ENCODE measurements at regions not wholly inside any gene's neighbourhood (a gene's known extent, or its start where the extent isn't known, plus 50 kb on each side); places are given as distances from the start of the nearest gene placed in this dataset.

- H3K36me3 Mint-ChIP-seq = no peaks in the 10 kb centered on the region
- H3K4me3 Mint-ChIP-seq = no peak overlapping the region
- ATAC-seq (ENCODE audit: low read depth in 2 of 2) = no peak
- peaks cover 18% of the 10 kb centered on the region for H3K27me3 Mint-ChIP-seq
- H3K27me3 ChIP-seq (ENCODE audit: control insufficient read depth, insufficient read depth, low read length) = no peaks in the 10 kb centered on the region
- no peaks in the 10 kb centered on the region for H3K36me3 ChIP-seq (ENCODE audit: control insufficient read depth, insufficient read depth, low read length)
- H3K9me3 ChIP-seq (ENCODE audit: control insufficient read depth in 2 of 2, low read length in 2 of 2) = no peaks in the 10 kb centered on the region
- peaks cover 0 to 1% (median 0%) of the 10 kb centered on the region in 7 donors for H3K9me3 Mint-ChIP-seq
- no peaks in the 10 kb centered on the region for H3K4me1 ChIP-seq (ENCODE audit: control insufficient read depth, insufficient read depth, low read length, poor library complexity, severe bottlenecking)
- DNase-seq = no peak
- no peak overlapping the region for H3K27ac ChIP-seq (ENCODE audit: insufficient read depth, low read length, poor library complexity, severe bottlenecking)
- H3K4me1 Mint-ChIP-seq = no peaks in the 10 kb centered on the region
- no peak overlapping the region for H3K27ac Mint-ChIP-seq
- H3K4me3 ChIP-seq (ENCODE audit: low read depth, low read length) = no peak overlapping the region
Measured at GRCh38 chr18:26667046-26667445, 118.7 kb upstream of the KCTD1 start.

- H3K27ac Mint-ChIP-seq = no peak overlapping the region
- H3K4me3 Mint-ChIP-seq = no peak overlapping the region
- Histone ChIP-seq H3K27me3 (ENCODE audit: control insufficient read depth, insufficient read depth, low read length) (peaks cover 10% of the 10 kb centered on the region), H3K9me3 (ENCODE audit: control insufficient read depth in 2 of 2, low read length in 2 of 2) (no peaks in the 10 kb centered on the region), H3K4me1 (ENCODE audit: control insufficient read depth, insufficient read depth, low read length, poor library complexity, severe bottlenecking) (no peaks in the 10 kb centered on the region), H3K27ac (ENCODE audit: insufficient read depth, low read length, poor library complexity, severe bottlenecking) (no peak overlapping the region), H3K36me3 (ENCODE audit: control insufficient read depth, insufficient read depth, low read length) (no peaks in the 10 kb centered on the region), H3K4me3 (ENCODE audit: low read depth, low read length) (no peak overlapping the region)
- no peak for DNase-seq
- no peaks in the 10 kb centered on the region for H3K4me1 Mint-ChIP-seq
- no peaks in the 10 kb centered on the region for H3K36me3 Mint-ChIP-seq
- peaks cover 29% of the 10 kb centered on the region for H3K27me3 Mint-ChIP-seq
- no peak for ATAC-seq (ENCODE audit: low read depth in 2 of 2)
- peaks cover 0 to 2% (median 0%) of the 10 kb centered on the region in 7 donors for H3K9me3 Mint-ChIP-seq
Measured at GRCh38 chr18:26662996-26663395, 114.6 kb upstream of the KCTD1 start.

GRCh38 chr18:26657631-26658581 is 109.6 kb upstream of the KCTD1 start:
- H3K27ac Mint-ChIP-seq = no peak overlapping the region
- Histone ChIP-seq H3K27ac (ENCODE audit: insufficient read depth, low read length, poor library complexity, severe bottlenecking) (no peak overlapping the region), H3K27me3 (ENCODE audit: control insufficient read depth, insufficient read depth, low read length) (peaks cover 31% of the 10 kb centered on the region), H3K4me3 (ENCODE audit: low read depth, low read length) (no peak overlapping the region), H3K36me3 (ENCODE audit: control insufficient read depth, insufficient read depth, low read length) (no peaks in the 10 kb centered on the region), H3K9me3 (ENCODE audit: control insufficient read depth in 2 of 2, low read length in 2 of 2) (no peaks in the 10 kb centered on the region), H3K4me1 (ENCODE audit: control insufficient read depth, insufficient read depth, low read length, poor library complexity, severe bottlenecking) (no peaks in the 10 kb centered on the region)
- ATAC-seq (ENCODE audit: low read depth in 2 of 2) (no peak), DNase-seq (no peak)
- H3K9me3 Mint-ChIP-seq = peaks cover 0 to 2% (median 0%) of the 10 kb centered on the region in 7 donors
- H3K4me3 Mint-ChIP-seq = peak overlapping the region in 3 of 4 donors; percentile 72 to 87 (median 73)
- H3K27me3 Mint-ChIP-seq = peaks cover 51% of the 10 kb centered on the region
- no peaks in the 10 kb centered on the region for H3K36me3 Mint-ChIP-seq
- peaks cover 0 to 12% (median 3%) of the 10 kb centered on the region in 4 donors for H3K4me1 Mint-ChIP-seq

- no peak overlapping the region for H3K27ac ChIP-seq (ENCODE audit: insufficient read depth, low read length, poor library complexity, severe bottlenecking)
- H3K9me3 Mint-ChIP-seq = peaks cover 0 to 2% (median 0%) of the 10 kb centered on the region in 7 donors
- peaks cover 32% of the 10 kb centered on the region for H3K27me3 ChIP-seq (ENCODE audit: control insufficient read depth, insufficient read depth, low read length)
- peaks cover 0 to 12% (median 3%) of the 10 kb centered on the region in 4 donors for H3K4me1 Mint-ChIP-seq
- ATAC-seq (ENCODE audit: low read depth in 2 of 2) (no peak), DNase-seq (no peak)
- H3K4me1 ChIP-seq (ENCODE audit: control insufficient read depth, insufficient read depth, low read length, poor library complexity, severe bottlenecking) = no peaks in the 10 kb centered on the region
- no peaks in the 10 kb centered on the region for H3K9me3 ChIP-seq (ENCODE audit: control insufficient read depth in 2 of 2, low read length in 2 of 2)
- H3K4me3 Mint-ChIP-seq = peak overlapping the region in 3 of 4 donors; percentile 72 to 87 (median 73)
- H3K36me3 ChIP-seq (ENCODE audit: control insufficient read depth, insufficient read depth, low read length) = no peaks in the 10 kb centered on the region
- H3K27me3 Mint-ChIP-seq = peaks cover 58% of the 10 kb centered on the region
- no peak overlapping the region for H3K4me3 ChIP-seq (ENCODE audit: low read depth, low read length)
- no peak overlapping the region for H3K27ac Mint-ChIP-seq
- no peaks in the 10 kb centered on the region for H3K36me3 Mint-ChIP-seq
Measured at GRCh38 chr18:26656944-26657536, 108.7 kb upstream of the KCTD1 start.

GRCh38 chr18:26656431-26656943 is 108.1 kb upstream of the KCTD1 start:
- Mint-ChIP-seq H3K27me3 (peaks cover 64% of the 10 kb centered on the region), H3K9me3 (peaks cover 0 to 2% (median 0%) of the 10 kb centered on the region in 7 donors), H3K36me3 (no peaks in the 10 kb centered on the region), H3K4me3 (no peak overlapping the region), H3K4me1 (peaks cover 0 to 12% (median 3%) of the 10 kb centered on the region in 4 donors), H3K27ac (no peak overlapping the region)
- H3K9me3 ChIP-seq (ENCODE audit: control insufficient read depth in 2 of 2, low read length in 2 of 2) = no peaks in the 10 kb centered on the region
- H3K36me3 ChIP-seq (ENCODE audit: control insufficient read depth, insufficient read depth, low read length) = no peaks in the 10 kb centered on the region
- no peak overlapping the region for H3K4me3 ChIP-seq (ENCODE audit: low read depth, low read length)
- H3K27me3 ChIP-seq (ENCODE audit: control insufficient read depth, insufficient read depth, low read length) = peaks cover 32% of the 10 kb centered on the region
- DNase-seq (no peak), ATAC-seq (ENCODE audit: low read depth in 2 of 2) (no peak)
- no peak overlapping the region for H3K27ac ChIP-seq (ENCODE audit: insufficient read depth, low read length, poor library complexity, severe bottlenecking)
- no peaks in the 10 kb centered on the region for H3K4me1 ChIP-seq (ENCODE audit: control insufficient read depth, insufficient read depth, low read length, poor library complexity, severe bottlenecking)

GRCh38 chr18:26655525-26656430 is 107.4 kb upstream of the KCTD1 start:
- H3K4me3 Mint-ChIP-seq = no peak overlapping the region
- peaks cover 32% of the 10 kb centered on the region for H3K27me3 ChIP-seq (ENCODE audit: control insufficient read depth, insufficient read depth, low read length)
- no peak overlapping the region for H3K4me3 ChIP-seq (ENCODE audit: low read depth, low read length)
- H3K36me3 Mint-ChIP-seq = no peaks in the 10 kb centered on the region
- H3K9me3 ChIP-seq (ENCODE audit: control insufficient read depth in 2 of 2, low read length in 2 of 2) = no peaks in the 10 kb centered on the region
- peaks cover 67% of the 10 kb centered on the region for H3K27me3 Mint-ChIP-seq
- ATAC-seq (ENCODE audit: low read depth in 2 of 2) (no peak), DNase-seq (peak in 1 of 3 donors; percentile 6)
- no peak overlapping the region for H3K27ac Mint-ChIP-seq
- H3K9me3 Mint-ChIP-seq = peaks cover 0 to 2% (median 0%) of the 10 kb centered on the region in 7 donors
- H3K27ac ChIP-seq (ENCODE audit: insufficient read depth, low read length, poor library complexity, severe bottlenecking) = no peak overlapping the region
- peaks cover 0 to 12% (median 3%) of the 10 kb centered on the region in 4 donors for H3K4me1 Mint-ChIP-seq
- no peaks in the 10 kb centered on the region for H3K36me3 ChIP-seq (ENCODE audit: control insufficient read depth, insufficient read depth, low read length)
- H3K4me1 ChIP-seq (ENCODE audit: control insufficient read depth, insufficient read depth, low read length, poor library complexity, severe bottlenecking) = no peaks in the 10 kb centered on the region
